Urothelium cell line (cell line): ENCODE measurements at regions not wholly inside any gene's neighbourhood (a gene's known extent, or its start where the extent isn't known, plus 50 kb on each side); places are given as distances from the start of the nearest gene placed in this dataset.

ENCODE experiments used
- DNase-seq: peaks from one replicate; pipeline ENCODE4 v3.0.0; 2011; ENCODE audit warnings: low spot score, mixed read lengths
- FAIRE-seq: peaks from 2 replicates; lab custom pipeline; 2011; peaks lifted over from hg19 to GRCh38; lab: Jason Lieb, UNC

DNA sequence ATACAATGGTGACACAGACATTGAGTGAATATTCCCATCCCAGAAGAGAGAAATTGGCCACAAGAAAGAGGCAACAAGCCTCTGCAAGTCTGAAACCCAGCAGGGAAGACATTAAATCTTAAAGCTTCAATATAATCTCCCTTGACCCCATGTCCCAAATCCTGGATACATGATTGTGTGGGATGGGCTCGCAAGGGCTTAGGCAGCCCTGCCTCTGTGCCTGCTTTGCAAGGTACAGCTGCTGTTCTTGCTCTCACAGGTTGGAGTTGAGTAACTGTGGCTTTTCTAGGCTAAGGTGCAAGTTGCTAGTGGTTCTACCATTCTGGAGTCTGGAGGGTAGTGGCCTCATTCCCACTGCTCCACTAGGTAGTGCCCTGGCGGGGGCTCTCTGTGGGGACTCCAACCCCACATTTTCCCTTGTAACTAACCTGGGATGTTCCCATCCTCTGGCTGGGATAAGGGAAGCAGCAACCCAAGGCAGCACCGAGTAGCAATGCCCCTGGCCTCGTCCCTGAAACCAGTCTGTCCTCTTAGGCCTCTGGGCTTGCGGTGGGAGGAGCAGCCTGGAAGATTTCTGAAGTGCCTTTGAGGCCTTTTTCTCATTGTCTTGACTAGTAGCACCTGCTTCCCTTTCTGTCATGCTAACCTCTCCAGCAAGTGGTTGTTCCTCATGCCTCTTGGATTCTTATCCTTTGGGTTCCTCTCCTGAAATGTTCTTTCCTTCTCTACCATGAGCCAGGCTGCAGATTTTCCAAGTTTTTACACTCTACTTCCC lies 90.0 kb downstream of the FAM174B start:
- DNase-seq, result no peak
- no peak for FAIRE-seq

DNA sequence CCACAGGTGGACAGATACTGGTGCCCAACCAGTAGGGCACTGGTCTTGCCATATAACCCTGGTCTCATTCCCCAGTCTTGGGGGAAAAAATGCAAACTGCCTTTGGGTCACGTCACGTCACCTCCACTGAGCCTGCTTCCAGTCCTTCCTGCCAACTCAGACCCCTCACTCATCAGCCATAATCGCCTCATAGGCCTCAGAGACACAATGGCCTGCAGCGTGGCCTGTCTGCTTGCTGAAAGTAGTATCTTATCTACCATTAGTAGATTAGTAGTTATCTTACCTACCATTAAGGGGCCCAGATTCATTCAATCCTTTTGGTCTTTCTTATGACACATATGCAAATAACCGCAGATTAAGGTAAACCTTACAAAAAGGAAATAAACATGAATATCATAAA lies 93.8 kb downstream of the FAM174B start:
- no peak for FAIRE-seq

DNA sequence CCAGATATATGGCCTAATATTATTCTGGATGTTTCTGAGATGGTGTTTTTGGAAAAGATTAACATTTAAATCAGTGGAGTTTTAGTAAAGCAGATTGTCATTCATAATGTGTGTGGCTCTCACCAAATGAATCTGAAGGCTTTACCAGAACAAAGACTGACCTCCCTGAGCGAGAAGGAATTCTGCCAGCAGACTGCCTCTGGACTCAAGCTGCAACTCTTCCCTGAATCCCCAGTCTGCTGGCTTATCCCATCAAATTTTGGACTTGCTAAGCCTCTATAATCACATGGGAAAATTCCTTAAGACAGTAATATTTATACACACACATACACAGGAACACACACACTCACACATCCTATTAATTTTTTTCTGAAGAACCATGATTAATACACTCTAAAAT lies 102.3 kb downstream of the FAM174B start:
- no peak for DNase-seq
- no peak for FAIRE-seq

More for the DNA sequence above, 93.8 kb downstream of the FAM174B start:
- no peak for DNase-seq

DNA sequence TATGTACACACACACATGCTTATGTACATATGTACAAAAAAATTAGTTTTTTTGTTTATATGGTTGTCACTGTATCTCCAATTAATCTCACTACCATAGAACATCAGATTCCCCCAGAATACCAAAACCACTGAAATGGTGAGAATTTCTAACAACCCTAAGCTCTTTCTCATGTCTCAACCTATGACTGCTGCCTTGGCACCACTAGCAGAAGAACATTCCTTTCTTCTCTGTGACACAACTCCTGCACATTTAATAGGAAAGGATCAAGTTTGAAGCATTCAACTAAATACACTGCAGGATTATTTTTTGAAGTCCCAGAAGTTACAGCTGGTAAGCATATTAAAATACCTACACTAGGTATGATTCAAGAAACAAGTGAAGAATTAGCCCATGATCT lies 109.6 kb downstream of the FAM174B start:
- FAIRE-seq, result no peak

DNA sequence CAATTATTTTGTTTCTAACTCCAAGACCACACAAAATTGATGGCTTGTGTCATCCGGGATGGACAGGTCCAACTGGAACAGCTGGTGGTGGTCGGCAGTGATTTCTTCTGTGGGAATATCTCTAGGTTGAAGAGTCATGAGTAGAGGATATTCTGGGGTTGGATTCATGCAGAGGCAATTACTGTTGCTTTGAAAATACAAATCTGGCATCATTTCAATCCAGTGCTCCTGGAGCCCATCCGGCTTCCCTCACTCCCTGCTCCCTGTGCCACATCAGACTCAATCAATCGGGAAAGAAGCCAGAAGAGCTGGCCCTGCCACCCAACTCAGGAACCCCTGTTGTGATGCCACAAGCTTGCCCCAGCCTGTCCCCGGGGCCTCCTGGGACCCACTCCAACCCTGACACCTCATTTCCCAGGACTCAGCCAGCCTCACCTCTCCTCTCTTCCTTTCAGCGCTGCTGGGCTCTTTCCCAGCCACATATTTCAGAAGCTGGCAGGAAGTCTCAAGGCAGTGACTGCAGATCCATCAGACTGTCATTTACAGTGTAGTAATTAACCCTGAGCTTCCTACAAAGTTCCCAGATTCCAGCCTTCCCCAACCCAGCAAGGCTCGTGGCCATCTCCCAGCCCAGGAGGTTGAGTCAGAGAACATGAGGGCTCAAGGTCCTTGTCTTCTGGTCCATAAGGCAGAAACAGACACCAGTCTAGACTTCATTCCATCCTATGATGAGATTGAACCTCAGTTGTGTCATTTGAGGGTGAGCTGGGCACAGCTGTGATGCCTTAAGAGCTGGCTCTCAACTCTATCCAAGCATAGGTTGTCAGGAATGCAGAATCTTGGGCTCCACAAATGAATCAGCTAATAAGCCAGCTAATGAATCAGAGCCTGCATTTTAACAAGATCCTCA lies 114.0 kb downstream of the FAM174B start:
- no peak for FAIRE-seq
- DNase-seq, result no peak

More for the DNA sequence above, 109.6 kb downstream of the FAM174B start:
- DNase-seq, result no peak

DNA sequence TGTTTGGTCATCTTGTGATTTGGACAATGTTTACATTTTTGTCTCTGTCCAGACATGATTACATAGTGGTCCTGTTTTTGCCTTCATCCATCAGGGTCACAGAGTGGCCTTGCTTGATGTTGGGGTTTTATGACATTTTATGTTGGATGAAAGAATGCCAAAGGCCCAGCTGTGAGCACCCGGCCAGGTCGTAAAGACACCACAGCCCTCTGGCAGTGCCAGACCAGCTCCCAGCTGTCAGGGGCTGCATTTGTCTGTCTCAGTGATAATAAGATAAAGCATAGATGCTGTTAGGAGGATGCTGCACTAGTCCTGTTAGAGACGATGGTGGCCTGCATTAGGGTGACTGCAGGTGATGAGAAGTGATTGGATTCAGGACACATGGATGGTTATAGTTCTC lies 117.5 kb downstream of the FAM174B start:
- FAIRE-seq (no peak), DNase-seq (no peak)

DNA sequence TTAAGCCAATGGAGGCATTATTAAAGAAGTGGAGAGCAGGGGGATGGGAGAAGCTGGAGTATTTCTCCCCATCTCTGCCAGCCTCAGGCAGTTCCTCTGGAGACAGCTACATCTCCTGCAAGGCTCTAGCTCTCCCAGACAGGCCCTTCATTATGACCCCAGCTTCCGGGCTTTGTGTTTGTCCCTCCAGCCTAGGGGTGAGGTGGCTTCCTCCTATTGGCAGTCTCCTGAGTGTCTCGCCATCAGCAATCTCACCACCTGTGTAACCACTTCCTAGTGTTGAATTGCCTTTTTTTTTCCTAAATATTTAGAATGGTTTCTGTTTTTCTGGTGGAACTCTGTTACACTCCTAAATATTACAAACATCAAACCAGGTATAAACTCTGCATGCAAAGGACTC lies 122.3 kb downstream of the FAM174B start:
- FAIRE-seq (no peak), DNase-seq (no peak)

DNA sequence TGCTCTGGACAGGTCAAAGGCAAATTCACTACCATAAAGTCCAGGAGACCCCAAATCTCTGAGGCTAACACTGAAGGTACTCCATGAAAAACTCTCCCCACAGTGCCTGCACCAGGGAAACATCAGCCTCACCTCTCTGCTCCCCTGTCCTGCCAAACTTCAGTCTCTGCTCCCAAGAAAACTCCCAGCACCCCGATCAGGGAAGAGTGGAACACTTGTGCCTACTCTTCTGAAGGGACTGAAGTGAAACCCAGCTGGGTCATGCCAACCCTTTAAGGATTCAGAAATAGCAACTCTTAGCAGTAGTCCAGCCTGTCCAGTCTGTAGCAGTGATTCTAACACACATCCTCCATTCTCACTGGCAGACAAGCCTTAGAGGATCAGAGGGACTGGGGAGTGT lies 124.2 kb downstream of the FAM174B start:
- no peak for DNase-seq
- FAIRE-seq, result no peak

DNA sequence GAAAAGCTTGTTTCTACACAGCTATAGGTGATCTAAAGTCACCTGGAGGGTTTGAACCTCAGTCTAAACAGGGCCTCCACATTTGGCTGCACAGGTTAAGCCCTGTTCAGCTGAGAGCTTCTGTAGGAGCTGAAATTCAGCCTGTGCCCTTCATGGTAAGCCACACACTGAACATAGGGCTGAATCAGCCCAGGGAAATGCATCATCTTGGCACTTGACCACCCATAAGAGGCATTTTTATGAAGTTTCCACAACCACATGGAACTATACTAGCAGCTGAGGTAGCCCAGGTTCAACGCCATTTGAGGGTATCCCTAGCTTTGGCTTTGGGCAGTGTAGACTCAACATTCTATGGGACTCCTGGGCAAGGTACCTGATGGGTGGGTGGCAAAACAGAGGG lies 126.8 kb downstream of the FAM174B start:
- DNase-seq (no peak), FAIRE-seq (no peak)

DNA sequence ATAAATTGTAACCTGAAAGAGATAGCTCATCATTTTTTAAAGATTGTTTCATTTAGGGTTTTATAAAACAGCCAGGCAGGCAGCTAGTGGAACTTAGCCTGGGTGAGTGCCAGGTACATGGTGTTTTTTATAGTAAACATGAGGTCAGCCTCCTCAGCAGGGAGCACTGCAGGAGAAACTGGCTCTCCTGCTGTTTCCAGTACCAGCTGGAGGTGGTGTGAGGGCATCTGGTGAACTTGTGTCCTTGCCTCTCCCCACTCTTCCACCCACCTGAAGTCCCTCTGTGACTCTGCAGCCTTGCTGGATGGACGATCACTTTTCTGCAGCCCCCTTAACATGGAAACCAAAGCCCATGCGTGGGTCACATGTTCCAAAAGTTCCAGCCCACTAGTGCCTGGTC lies 128.4 kb downstream of the FAM174B start:
- FAIRE-seq (no peak), DNase-seq (no peak)

DNA sequence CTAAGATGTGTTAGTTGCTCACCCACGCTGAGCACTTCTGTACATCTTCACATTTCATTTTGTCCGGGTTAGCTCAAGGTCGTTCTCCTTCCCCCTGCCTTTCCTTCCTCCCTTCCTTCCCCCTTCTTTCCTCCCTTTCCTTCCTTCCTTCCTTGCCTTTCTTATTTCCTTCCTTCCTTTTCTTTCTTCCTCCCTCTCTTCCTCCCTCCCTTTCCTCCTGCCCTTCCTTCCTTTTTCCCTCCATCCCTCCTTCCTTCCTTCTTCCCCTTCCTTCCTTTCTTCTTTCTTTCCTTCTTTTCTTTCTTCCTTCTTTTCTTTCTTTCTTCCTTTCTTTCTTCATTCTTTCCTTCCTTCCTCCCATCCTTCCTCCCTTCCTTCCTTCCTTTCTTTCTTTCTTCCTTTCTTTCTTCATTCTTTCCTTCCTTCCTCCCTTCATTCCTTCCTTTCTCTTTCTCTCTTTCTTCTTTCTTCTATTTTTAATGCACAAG lies 129.8 kb downstream of the FAM174B start:
- DNase-seq (no peak), FAIRE-seq (no peak)

DNA sequence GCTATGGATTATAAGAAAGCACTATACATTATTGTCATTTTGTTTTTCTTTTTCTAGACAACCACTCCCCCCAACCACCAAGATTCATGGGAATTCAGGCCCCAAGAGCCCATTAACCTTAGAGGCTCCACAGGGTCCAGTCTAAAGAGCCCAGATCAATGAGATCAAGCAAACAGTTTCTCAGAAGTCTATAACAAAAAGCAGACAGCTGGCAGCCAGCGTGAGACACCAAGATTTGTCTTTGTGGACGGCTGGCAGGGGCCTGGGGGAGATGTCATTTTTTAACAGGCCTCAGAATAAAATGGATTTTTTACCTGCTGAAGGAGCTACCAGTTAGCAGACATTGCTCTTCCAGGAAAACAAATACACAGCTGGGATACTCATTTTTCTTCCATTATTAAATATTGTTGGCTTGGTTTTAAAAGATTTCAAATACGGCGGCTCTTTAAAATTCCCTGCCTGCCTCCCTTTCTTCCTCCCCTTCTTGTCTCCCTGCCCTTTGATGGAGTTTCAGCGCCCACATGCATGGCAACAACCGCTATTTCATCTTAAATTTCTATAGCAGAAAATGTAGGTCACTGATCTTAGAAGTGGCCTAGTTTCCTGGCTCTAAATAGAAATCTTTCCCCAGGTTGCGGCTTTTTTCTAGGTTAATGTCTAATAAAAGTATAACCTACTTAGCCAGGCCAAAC lies 130.6 kb downstream of the FAM174B start:
- DNase-seq (no peak), FAIRE-seq (no peak)

DNA sequence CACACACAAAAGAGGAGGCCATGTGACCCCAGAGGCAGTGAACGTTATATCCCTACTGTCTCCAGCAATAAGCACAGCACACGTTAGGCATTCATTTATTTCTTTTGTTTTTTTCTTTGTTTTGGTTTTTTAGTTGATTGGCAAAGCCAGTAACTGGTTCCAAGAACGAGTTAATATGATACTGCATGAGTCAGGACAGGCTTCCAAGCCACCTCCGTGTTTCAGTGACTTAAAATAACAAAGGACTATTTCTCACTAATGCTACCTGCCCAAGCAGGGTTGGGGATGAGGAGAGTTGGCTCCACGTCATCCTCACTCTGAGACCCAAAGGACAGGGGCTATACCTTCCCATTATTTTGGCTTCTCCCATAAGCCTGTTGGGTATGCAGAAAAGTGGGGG lies 130.5 kb downstream of the ST8SIA2 start:
- FAIRE-seq (no peak), DNase-seq (no peak)

DNA sequence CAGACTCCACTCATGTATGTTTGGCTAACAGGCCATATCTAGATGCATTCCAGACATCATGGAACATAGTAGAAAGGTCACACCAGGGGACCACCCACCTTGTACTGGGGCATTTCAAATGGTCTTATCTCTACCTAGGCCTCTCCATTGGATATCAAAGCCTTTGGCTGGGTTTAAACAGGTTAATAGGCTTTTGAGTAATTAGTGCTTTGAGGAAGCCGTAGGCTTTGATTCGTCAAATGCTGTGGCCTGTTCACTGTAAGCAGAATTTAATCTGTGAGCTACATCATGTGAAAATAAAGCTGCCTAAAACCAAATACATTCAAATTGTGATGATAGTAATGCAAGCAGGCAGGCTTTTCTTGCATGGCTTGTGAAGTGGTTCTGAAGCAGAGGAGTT lies 129.5 kb downstream of the ST8SIA2 start:
- FAIRE-seq (no peak), DNase-seq (no peak)

DNA sequence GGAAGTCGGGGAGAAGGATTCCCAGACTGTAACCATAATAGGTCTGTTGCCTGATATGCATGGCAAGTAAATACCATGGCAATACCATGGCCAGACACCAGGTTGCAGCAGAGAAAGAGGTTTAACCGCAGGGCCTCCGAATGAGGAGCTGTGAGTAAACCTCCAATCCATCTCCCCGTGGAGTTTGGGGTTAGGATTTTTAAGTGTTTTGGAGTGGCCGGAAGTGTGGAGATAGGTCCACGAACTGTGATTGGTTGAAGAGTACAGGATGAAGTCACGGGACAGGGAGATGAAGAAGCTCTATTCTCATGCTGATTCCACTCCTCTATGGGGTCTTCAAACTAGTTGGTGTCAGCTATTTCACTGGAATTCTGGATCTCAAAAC lies 127.9 kb downstream of the ST8SIA2 start:
- DNase-seq (peak; percentile 53), FAIRE-seq (no peak)

DNA sequence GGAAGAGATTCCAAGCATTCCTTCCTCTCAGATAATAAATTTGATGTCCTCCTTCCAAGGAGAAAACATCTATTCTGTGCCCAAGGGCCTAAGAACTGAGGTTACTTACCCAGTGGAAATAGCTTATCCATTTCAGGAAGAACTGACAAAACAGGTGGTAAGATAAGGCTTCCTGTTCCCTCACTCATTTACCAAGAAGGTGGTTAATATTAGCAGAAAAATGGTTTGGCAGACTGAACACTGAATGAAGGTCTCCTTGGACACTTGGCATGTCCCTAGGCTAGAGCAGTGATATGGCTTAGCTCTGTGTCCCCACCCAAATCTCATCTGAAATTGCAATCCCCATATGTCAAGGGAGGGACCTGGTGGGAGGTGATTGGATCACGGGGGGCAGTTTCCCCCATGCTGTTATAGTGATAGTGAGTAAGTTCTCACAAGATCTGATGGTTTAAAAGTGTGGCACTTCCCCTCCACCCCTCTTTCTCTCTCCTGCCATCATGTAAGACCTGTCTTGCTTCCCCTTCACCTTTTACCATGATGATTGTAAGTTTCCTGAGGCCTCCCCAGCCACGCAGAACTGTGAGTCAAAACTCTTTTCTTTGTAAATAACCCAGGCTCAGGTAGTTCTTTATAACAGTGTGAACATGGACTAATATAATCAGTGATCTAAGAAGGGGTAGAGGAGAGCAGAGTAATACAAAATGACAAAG lies 127.4 kb downstream of the ST8SIA2 start:
- no peak for DNase-seq
- no peak for FAIRE-seq

DNA sequence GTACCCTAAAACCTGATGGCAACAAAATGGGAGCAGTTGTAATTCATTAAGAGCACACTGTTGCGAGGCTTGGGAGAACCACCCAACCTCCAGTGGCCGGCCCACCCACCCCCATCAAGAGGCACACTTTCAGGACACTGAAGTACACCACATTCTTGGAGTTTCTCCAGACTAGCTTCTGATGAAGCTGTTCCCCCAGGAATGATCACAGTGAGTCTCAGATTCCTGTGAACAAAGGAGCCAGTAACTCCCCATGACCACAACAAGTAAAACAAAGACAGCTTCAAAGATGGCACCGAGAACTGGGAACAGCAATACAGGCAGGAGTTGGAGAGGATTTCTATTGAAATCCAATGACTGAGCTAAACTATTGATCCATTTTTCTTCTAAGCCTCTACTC lies 126.0 kb downstream of the ST8SIA2 start:
- DNase-seq, result no peak

More for the DNA sequence above, 126.0 kb downstream of the ST8SIA2 start:
- no peak for FAIRE-seq
